ENCODE measurements at regions not wholly inside any gene's neighbourhood (a gene's known extent, or its start where the extent isn't known, plus 50 kb on each side); places are given as distances from the start of the nearest gene placed in this dataset.
"Not testable (repeated sequence)": the region's sequence is repeated elsewhere in the genome, so short reads cannot be mapped to it uniquely, and the experiment has no call there.

DNA sequence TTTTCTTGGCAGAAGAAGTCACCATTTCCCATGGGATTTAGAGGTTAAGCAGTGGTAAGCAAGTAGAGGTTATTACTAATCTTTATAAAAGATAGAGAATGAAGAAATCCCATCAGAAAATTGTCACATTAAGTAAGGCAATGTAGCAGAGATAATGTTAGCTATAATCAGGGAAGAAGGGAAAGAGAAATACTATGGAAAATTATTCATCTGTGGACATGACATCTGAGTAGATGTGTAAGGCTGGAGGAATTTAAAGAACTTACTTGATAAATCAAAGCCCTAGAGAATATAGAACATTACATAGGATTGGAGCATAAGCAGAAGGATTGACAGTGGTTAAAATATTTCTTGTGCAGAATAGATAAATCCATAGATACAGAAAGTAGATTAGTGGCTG is 553.1 kb upstream of the CBLB start:
- DNase-seq: no peak

DNA sequence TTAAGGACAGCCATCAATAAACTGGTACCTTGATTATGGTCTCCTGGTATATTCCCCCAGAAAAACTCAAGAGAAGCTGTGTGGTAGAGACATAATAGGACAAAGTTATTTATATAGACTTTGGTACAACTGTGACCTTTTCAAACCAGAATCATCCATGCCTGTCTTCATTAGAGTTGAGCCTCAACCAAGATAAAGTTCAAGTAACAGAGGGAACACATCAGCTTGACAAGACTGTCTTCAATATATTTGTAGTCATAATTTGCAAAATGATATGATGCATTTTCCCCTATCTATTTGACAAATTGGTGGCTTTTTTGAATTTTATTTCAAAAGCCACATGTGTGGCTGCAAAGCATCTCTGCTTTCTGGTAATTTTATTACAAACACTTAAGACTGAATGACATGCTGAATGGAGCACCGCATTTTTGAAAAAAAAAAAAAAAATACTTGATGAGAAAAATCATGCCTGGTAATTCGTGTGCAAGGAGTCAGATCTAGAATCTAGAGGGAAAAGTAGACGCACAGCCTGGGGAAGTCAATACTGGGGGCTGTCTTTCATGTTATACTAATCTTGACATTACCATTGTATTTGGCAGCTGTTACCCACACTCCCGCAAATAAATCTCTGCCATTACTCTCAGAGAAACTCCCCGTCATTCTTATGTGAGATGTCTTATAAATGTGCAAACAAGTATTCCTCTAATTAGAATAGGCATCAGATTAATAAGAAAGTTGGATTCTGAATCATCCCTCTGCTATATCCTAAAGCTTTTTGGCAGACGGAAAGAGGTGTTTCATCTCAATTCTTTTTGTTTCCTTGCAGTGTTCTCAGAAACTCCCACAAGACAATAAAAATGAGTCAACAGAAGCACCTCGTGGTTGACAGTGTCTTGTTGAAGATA is 554.8 kb upstream of the CBLB start:
- DNase-seq: no peak

DNA sequence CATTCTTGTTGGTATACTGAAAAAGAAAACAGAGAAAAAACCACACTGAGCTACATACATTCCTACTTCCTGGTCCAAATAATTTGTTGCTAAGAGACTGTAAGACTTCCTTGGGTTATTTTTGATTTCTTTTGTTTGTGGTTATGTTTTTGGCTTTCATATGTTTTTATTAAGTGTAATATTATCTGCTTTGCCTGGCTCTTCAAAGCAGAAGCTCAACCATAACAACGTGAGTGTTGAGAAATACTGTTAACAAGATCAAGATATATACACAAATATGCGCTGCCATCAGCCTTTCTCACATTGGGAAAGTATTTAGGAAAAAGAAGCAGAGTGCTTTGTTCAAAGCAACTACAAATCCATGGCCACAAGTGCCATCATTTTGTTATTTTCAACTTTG is 556.2 kb upstream of the CBLB start:
- no peak for DNase-seq

DNA sequence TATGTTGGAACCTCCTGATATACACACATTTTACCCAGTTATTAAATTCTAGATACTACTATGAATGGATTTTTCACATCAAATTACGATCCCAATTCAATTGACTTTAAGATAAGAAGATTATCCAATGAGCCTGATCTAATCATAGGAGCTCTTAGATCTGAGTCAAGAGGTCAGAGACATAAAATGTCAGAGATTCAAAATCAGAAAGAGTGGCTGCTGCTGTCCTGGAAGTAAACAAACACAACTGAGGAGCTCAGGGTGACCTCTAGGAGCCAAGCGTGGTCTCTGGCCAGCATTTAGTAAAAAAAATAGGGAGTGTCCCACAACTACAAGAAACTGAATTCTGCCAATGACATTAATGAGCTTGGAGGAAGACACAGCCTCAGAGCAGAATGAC is 557.1 kb upstream of the CBLB start:
- DNase-seq: no peak

DNA sequence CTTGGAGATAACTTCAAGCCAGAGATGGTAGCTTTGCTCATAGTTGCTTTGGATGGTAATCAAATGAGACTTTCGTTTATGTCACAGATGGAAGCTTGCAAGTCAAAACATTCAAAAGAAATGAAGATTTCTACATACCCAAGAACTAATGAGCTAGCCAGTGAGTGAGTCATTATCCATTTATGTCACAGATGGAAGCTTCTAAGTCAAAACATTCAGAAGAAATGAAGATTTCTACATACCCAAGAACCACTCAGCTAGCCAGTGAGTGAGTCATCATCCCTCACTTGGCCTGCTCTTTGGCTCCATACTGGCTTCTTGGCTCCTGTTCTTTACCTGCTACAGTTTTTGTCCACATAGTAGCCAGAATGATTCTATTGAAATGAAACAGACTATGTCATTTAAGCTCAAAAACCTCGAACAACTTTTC is 559.8 kb upstream of the CBLB start:
- peak; percentile 9 for DNase-seq

- DNase-seq: peak; percentile 78
Measured at GRCh38 chr3:106431721-106432120, 562.9 kb upstream of the CBLB start.

- no peak for DNase-seq
Measured at GRCh38 chr3:106435899-106436453, 567.2 kb upstream of the CBLB start.

DNA sequence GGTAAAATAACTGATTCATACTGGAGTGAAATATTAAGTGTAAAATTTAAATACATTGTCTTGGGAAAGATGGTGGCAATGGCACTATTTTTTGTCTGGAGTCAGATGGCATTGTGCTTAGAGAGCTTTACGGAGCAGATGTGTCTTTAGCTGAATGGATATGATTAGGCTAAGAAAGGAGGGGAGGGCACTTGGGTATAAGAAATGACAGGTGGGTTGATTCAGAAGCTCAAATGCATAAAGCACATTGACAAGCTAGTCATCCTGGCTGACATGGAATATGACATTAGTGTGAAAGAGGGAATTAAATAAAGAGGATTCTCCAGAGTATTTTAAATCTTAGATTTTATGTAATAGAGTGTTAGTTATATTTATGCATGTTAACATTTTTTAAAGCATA is 570.1 kb upstream of the CBLB start:
- peak; percentile 93 for DNase-seq

GRCh38 chr3:106440672-106441071 is 571.9 kb upstream of the CBLB start:
- peak; percentile 35 for DNase-seq

DNA sequence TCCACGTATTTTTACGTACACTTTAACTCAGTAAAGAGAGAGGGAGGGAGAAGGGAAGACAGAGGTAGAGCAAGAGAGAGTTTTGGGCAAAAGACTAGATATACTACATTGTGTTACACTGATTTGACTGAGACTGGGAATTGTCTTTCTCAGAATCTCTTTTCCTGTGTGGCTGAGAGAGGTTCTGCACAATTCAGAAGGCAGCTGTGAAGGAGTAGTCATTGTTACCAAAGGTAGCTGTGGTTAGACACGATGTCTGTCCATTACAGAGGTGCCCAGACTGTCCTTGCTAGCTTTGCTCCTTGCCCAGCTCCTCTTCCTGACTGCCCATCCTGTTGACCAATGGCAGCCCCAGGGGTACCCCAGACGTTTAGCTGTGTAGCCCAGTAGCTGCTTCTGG is 577.5 kb upstream of the CBLB start:
- DNase-seq: peak; percentile 15

DNA sequence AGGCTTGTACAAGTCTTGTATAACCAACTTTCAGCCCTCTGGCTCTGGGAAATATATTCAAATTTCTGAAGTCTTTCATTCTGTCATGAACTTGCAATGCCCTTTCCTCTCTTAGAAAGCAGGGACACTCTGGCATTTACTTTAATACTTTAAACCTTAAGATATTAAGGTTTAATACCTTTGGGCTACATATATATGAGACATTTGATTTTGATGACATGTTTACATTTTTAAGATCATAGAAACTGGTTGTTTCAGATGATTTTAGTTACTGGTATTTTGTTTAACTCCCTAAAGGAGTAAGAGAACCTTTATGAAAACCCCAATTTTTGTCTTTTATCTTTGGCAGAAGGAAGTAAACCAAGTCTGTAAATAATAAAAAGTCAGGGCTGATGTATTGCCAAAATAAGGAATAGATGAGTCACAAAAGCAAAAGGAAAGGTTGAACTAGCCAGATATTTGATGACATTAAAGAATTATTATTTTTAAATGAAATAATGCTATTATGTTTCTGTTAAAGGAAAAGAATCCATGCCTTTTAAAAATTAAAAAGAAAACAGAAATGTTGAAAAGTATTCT is 579.0 kb upstream of the CBLB start:
- DNase-seq: no peak

GRCh38 chr3:106448372-106448966 is 579.7 kb upstream of the CBLB start:
- DNase-seq: not testable (repeated sequence)

DNA sequence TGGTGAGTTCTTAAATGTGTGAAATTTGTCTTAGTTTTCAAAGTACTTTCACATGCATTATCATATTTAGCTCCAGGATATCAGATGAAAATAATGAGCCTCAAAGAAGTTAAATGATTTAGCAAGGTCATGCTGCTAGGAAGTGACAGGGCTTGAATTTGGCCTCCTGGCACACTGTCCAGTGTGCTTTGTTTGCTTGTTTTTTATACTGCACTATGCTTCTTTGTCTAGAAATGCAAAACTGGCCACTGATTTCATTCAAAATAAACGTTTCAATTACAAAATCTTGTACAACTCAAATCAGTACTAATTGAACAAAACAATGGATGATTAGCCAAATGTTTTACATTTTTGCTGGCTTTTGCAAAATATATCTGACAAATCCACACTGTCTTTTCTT is 583.3 kb upstream of the CBLB start:
- no peak for DNase-seq

DNA sequence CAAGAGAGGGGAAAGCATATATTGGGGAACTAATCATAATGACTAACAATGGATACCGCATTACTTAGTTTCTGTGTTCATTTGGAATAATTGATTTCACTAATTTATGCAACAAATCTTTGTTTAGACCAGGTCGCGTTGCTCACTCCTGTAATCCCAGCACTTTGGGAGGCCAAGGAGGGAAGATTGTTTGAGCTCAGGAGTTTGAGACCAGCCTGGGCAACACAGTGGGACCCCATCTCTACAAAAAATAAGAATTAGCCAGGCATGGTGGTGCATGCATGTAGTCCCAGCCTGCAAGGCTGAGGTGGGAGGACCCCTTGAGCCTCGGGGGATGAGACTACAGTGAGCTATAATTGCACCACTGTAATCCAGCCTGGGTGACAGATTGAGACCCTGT is 585.7 kb upstream of the CBLB start:
- DNase-seq: no peak

GRCh38 chr3:106457281-106458180 is 588.7 kb upstream of the CBLB start:
- peak; percentile 78 for DNase-seq

GRCh38 chr3:106458952-106459351 is 590.1 kb upstream of the CBLB start:
- DNase-seq: no peak

- DNase-seq: no peak
Measured at GRCh38 chr3:106466881-106467280, 598.1 kb upstream of the CBLB start.

GRCh38 chr3:106473576-106474475 is 605.0 kb upstream of the CBLB start:
- no peak for DNase-seq

DNA sequence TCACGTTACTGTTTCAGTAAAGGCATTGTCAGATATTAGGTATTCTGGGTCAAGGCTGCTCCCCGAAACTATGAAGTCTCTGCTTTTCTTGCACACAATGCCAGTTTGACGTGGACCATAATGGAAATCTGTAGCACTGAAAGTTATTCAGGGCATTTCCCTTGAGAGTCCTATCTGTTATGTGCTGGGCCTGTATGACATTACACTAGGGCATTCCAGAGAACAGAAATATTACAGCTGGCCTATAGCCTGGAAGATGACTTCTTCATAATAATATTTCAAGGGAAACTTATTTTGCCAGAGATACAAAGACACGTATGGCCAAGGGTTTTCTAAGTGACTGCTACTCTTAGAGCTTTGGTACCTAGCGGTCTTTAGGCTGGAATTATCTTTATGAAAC is 613.6 kb upstream of the CBLB start:
- DNase-seq: no peak

GRCh38 chr3:106485217-106485616 is 616.4 kb upstream of the CBLB start:
- DNase-seq: peak; percentile 74

- DNase-seq: peak; percentile 89
Measured at GRCh38 chr3:106485802-106486201, 617.0 kb upstream of the CBLB start.

Data from NCI-H69 (cell line).